GM12892 (cell line): ENCODE measurements at regions not wholly inside any gene's neighbourhood (a gene's known extent, or its start where the extent isn't known, plus 50 kb on each side); places are given as distances from the start of the nearest gene placed in this dataset.

Experiments
- POLR2AphosphoS5 ChIP-seq: IDR thresholded peaks from 2 replicates; pipeline ENCODE4 v1.6.1; 2011; ENCODE audit warnings: low read depth, low read length, control low read depth
- TAF1 ChIP-seq: IDR thresholded peaks from 2 replicates; pipeline ENCODE4 v1.6.1; 2011; ENCODE audit warnings: low read depth, mild to moderate bottlenecking, control low read depth, low read length, borderline replicate concordance

- TF ChIP-seq POLR2AphosphoS5 (no peak), TAF1 (no peak)
Measured at GRCh38 chr11:96714689-96715088, 324.9 kb downstream of the JRKL start.
